A673 (cell line): ENCODE measurements at regions not wholly inside any gene's neighbourhood (a gene's known extent, or its start where the extent isn't known, plus 50 kb on each side); places are given as distances from the start of the nearest gene placed in this dataset.

ENCODE experiments used
- BruUV-seq: library from RNA; stranded (reverse); fragments of 400-500 nt; replicated peaks from 2 replicates; lab custom pipeline; 2021; lab: Mats Ljungman, UMichigan
- CTCF ChIA-PET: fragments of 300-600 bp; sonication (Branson Sonifier 250); formaldehyde crosslinking; loops from one replicate; lab custom pipeline; 2022; ENCODE audit warnings: antibody characterized with exemption; lab: Charles Lee
- POLR2A ChIA-PET: fragments of 300-600 bp; sonication (Branson Sonifier 250); formaldehyde crosslinking; loops from one replicate; lab custom pipeline; 2022; ENCODE audit warnings: antibody characterized with exemption; ENCODE audit not compliant: low non-redundant PET; lab: Charles Lee
- DNase-seq: peaks from one replicate; pipeline ENCODE4 v3.0.0-alpha.2; 2015; ENCODE audit warnings: low spot score
- H3K27ac ChIP-seq: fragments of 200-600 bp; sonication (generic); 2 replicates; pipeline ENCODE4 v1.5.1; 2016; ENCODE audit warnings: mixed run types, low read depth, mild to moderate bottlenecking, mixed read lengths, antibody characterized with exemption, low read length; ENCODE audit not compliant: poor library complexity, severe bottlenecking
- H3K27me3 ChIP-seq: fragments of 200-600 bp; sonication (generic); replicated peaks from 2 replicates; pipeline ENCODE4 v1.6.1; 2017; ENCODE audit warnings: mixed run types, low read depth, mild to moderate bottlenecking, mixed read lengths, antibody characterized with exemption, low read length; ENCODE audit not compliant: insufficient read depth, poor library complexity
- H3K36me3 ChIP-seq: fragments of 200-600 bp; sonication (generic); 2 replicates; pipeline ENCODE4 v1.6.1; 2016; ENCODE audit warnings: mixed run types, mild to moderate bottlenecking, mixed read lengths, antibody characterized with exemption, low read length; ENCODE audit not compliant: insufficient read depth, poor library complexity, severe bottlenecking
- H3K4me1 ChIP-seq: fragments of 200-600 bp; sonication (generic); 2 replicates; pipeline ENCODE4 v1.6.1; 2017; ENCODE audit warnings: mixed run types, mild to moderate bottlenecking, mixed read lengths, antibody characterized with exemption, low read length; ENCODE audit not compliant: insufficient read depth, poor library complexity, severe bottlenecking
- H3K4me3 ChIP-seq: fragments of 200-600 bp; sonication (generic); 2 replicates; pipeline ENCODE4 v1.5.1; 2016; ENCODE audit warnings: low read depth, mixed run types, mild to moderate bottlenecking, mixed read lengths, low read length; ENCODE audit not compliant: poor library complexity, severe bottlenecking
- H3K9me3 ChIP-seq: fragments of 200-600 bp; sonication (generic); 2 replicates; pipeline ENCODE4 v1.6.1; 2016; ENCODE audit warnings: mixed run types, low read depth, mild to moderate bottlenecking, mixed read lengths, antibody characterized with exemption, low read length; ENCODE audit not compliant: poor library complexity, severe bottlenecking
- CTCF ChIP-seq: fragments of 300-800, 200-600 bp; sonication (generic); conservative IDR thresholded peaks from 2 replicates; pipeline ENCODE4 v1.5.1; 2017; ENCODE audit warnings: low read depth, mild to moderate bottlenecking, antibody characterized with exemption, low read length, moderate library complexity, mixed read lengths
- EZH2 ChIP-seq: fragments of 200-600 bp; sonication (generic); IDR thresholded peaks from 2 replicates; pipeline ENCODE4 v1.6.1; 2017; ENCODE audit warnings: borderline replicate concordance, low read depth, mild to moderate bottlenecking, mixed read lengths, antibody characterized with exemption, low read length; ENCODE audit not compliant: poor library complexity, severe bottlenecking
- intact Hi-C: fragments of 100-400 bp; cut with micrococcal nuclease; formaldehyde crosslinking; loops from one replicate; pipeline ENCODE4 v1.10.0; 2022; ENCODE audit not compliant: unreplicated experiment

GRCh38 chr9:28587052-28587451 is 1013.8 kb upstream of the C9orf72 start:
- intact Hi-C loops = no loop called here
- no peak overlapping the region for H3K4me3 ChIP-seq
- BruUV-seq = no TSS peak

GRCh38 chr9:28598408-28598807 is 1025.1 kb upstream of the C9orf72 start:
- DNase-seq = no peak
- Histone ChIP-seq H3K4me3 (no peak overlapping the region), H3K27me3 (no peaks in the 10 kb centered on the region), H3K4me1 (peaks cover 18% of the 10 kb centered on the region), H3K36me3 (no peaks in the 10 kb centered on the region), H3K9me3 (no peaks in the 10 kb centered on the region), H3K27ac (no peak overlapping the region)
- no peak for TF ChIP-seq CTCF
- TF ChIP-seq EZH2 = no peak
- no TSS peak for BruUV-seq
- intact Hi-C loops = no loop called here
- CTCF ChIA-PET = no interaction called here
- POLR2A ChIA-PET = no interaction called here

More at GRCh38 chr9:28587052-28587451, 1013.8 kb upstream of the C9orf72 start:
- H3K36me3 ChIP-seq = no peaks in the 10 kb centered on the region
- no peaks in the 10 kb centered on the region for H3K27me3 ChIP-seq
- no peaks in the 10 kb centered on the region for H3K4me1 ChIP-seq
- CTCF ChIA-PET = no interaction called here
- DNase-seq = no peak
- H3K27ac ChIP-seq = no peak overlapping the region
- POLR2A ChIA-PET = no interaction called here
- peaks cover 8% of the 10 kb centered on the region for H3K9me3 ChIP-seq
- TF ChIP-seq CTCF (no peak), EZH2 (no peak)

- no peak overlapping the region for H3K4me3 ChIP-seq
- H3K27me3 ChIP-seq = no peaks in the 10 kb centered on the region
- TF ChIP-seq EZH2 = no peak
- H3K27ac ChIP-seq = no peak overlapping the region
- H3K4me1 ChIP-seq = peaks cover 7% of the 10 kb centered on the region
- DNase-seq = no peak
- CTCF ChIA-PET = no interaction called here
- POLR2A ChIA-PET = no interaction called here
- no peaks in the 10 kb centered on the region for H3K9me3 ChIP-seq
- intact Hi-C loops = no loop called here
- BruUV-seq = no TSS peak
- H3K36me3 ChIP-seq = no peaks in the 10 kb centered on the region
Measured at GRCh38 chr9:28600226-28600625, 1026.9 kb upstream of the C9orf72 start.

GRCh38 chr9:28607843-28608242 is 1034.6 kb upstream of the C9orf72 start:
- intact Hi-C loops = no loop called here
- H3K4me3 ChIP-seq = no peak overlapping the region
- TF ChIP-seq EZH2 (no peak), CTCF (no peak)
- BruUV-seq = no TSS peak
- H3K27ac ChIP-seq = no peak overlapping the region
- peaks cover 4% of the 10 kb centered on the region for H3K4me1 ChIP-seq
- H3K36me3 ChIP-seq = no peaks in the 10 kb centered on the region
- POLR2A ChIA-PET = no interaction called here
- no peaks in the 10 kb centered on the region for H3K9me3 ChIP-seq
- H3K27me3 ChIP-seq = no peaks in the 10 kb centered on the region
- DNase-seq = no peak
- CTCF ChIA-PET = no interaction called here
